ENCODE measurements at regions not wholly inside any gene's neighbourhood (a gene's known extent, or its start where the extent isn't known, plus 50 kb on each side); places are given as distances from the start of the nearest gene placed in this dataset.

DNA sequence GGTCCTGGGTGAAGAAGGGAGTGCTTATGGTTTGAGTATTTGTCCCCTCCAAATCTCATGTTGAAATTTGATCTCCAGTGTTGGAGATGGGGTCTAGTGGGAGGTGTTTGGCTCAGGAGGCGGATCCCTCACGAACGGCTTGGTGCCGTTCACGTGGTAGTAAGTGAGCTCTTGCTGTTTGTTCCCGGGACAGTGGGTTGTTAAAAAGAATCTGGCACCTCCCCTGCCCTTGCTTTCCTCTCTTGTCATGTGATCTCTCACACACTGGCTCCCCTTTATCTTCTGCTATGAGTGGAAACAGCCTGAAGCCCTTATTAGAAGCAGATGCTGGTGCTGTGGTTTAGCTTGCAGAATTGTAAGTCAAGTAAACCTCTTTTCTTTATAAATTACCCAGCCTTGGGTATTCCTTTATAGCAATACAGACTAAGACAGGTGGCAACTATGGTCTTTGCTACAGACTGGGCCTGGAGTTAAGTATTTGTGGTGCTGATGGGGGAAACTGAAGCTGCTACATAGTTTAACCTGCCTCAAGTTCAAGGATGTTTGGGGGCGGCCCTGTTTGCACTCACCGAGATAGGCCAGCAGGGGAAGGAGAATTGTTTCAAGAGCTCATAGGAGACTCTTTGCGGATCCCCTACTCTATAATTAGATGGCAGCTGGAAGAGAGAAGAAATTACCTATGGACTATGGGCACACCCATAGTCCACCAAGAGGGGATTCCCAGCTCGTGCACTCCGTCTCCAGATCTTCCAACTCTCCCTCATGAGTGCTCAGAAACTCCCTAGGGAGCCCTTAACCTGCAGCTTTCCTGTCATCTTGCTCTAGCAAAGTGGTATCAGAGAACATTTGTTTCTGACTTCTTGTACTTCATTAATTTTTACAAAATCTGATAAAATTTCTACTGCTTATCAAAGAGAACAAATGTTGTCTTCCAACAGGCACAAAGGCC, 164.6 kb downstream of the SLC15A5 start:
- H3K4me3 ChIP-seq (ENCODE audit: low read depth in 2 of 2, low read length in 2 of 2), result no peak overlapping the region
- H3K4me1 ChIP-seq (ENCODE audit: control insufficient read depth, insufficient read depth, low read length), result no peaks in the 10 kb centered on the region
- no peaks in the 10 kb centered on the region for H3K27me3 ChIP-seq (ENCODE audit: control insufficient read depth, insufficient read depth, low read length)
- H3K9me3 ChIP-seq (ENCODE audit: control insufficient read depth, insufficient read depth, low read depth, low read length), result no peaks in the 10 kb centered on the region
- DNase-seq (ENCODE audit: low read depth, low spot score), result no peak
- intact Hi-C loops (cut with micrococcal nuclease; ENCODE audit: unreplicated experiment) (no loop called here), in situ Hi-C loops (cut with HindIII; ENCODE audit: low pct_unique_long_range_greater_than_20kb, low sequenced_read_pairs) (no loop called here)
- ChIA-PET POLR2A (interaction anchor here (0.6 kb wide), 1 partner anchor 12 kb away, joined by 4 read pairs; no protein-coding TSS in a partner anchor), CTCF (no interaction called here)
- no peak overlapping the region for H3K27ac ChIP-seq (ENCODE audit: low read length)
- no peaks in the 10 kb centered on the region for H3K36me3 ChIP-seq (ENCODE audit: control insufficient read depth, insufficient read depth, low read length)
- ATAC-seq, result no peak
- no peak for TF ChIP-seq TCF7L2 (IDR thresholded peaks at IDR 0.05; ENCODE audit: low read depth, low read length)
- TF ChIP-seq, protein P1, sequence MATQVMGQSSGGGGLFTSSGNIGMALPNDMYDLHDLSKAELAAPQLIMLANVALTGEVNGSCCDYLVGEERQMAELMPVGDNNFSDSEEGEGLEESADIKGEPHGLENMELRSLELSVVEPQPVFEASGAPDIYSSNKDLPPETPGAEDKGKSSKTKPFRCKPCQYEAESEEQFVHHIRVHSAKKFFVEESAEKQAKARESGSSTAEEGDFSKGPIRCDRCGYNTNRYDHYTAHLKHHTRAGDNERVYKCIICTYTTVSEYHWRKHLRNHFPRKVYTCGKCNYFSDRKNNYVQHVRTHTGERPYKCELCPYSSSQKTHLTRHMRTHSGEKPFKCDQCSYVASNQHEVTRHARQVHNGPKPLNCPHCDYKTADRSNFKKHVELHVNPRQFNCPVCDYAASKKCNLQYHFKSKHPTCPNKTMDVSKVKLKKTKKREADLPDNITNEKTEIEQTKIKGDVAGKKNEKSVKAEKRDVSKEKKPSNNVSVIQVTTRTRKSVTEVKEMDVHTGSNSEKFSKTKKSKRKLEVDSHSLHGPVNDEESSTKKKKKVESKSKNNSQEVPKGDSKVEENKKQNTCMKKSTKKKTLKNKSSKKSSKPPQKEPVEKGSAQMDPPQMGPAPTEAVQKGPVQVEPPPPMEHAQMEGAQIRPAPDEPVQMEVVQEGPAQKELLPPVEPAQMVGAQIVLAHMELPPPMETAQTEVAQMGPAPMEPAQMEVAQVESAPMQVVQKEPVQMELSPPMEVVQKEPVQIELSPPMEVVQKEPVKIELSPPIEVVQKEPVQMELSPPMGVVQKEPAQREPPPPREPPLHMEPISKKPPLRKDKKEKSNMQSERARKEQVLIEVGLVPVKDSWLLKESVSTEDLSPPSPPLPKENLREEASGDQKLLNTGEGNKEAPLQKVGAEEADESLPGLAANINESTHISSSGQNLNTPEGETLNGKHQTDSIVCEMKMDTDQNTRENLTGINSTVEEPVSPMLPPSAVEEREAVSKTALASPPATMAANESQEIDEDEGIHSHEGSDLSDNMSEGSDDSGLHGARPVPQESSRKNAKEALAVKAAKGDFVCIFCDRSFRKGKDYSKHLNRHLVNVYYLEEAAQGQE (IDR thresholded peaks at IDR 0.05; ENCODE audit: insufficient read depth in 1 of 2, low read depth in 2 of 2, low read length in 1 of 2), result no peak
- no peak for TF ChIP-seq POLR2AphosphoS5 (IDR thresholded peaks at IDR 0.05; ENCODE audit: low read depth, low read length)
- no peak for TF ChIP-seq SIN3A (IDR thresholded peaks at IDR 0.05; ENCODE audit: borderline replicate concordance, insufficient read depth, low read depth, low read length)
- TF ChIP-seq, protein P2, sequence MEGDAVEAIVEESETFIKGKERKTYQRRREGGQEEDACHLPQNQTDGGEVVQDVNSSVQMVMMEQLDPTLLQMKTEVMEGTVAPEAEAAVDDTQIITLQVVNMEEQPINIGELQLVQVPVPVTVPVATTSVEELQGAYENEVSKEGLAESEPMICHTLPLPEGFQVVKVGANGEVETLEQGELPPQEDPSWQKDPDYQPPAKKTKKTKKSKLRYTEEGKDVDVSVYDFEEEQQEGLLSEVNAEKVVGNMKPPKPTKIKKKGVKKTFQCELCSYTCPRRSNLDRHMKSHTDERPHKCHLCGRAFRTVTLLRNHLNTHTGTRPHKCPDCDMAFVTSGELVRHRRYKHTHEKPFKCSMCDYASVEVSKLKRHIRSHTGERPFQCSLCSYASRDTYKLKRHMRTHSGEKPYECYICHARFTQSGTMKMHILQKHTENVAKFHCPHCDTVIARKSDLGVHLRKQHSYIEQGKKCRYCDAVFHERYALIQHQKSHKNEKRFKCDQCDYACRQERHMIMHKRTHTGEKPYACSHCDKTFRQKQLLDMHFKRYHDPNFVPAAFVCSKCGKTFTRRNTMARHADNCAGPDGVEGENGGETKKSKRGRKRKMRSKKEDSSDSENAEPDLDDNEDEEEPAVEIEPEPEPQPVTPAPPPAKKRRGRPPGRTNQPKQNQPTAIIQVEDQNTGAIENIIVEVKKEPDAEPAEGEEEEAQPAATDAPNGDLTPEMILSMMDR (IDR thresholded peaks at IDR 0.05), result no peak
- BruUV-seq (replicated peaks), result no TSS peak

DNA sequence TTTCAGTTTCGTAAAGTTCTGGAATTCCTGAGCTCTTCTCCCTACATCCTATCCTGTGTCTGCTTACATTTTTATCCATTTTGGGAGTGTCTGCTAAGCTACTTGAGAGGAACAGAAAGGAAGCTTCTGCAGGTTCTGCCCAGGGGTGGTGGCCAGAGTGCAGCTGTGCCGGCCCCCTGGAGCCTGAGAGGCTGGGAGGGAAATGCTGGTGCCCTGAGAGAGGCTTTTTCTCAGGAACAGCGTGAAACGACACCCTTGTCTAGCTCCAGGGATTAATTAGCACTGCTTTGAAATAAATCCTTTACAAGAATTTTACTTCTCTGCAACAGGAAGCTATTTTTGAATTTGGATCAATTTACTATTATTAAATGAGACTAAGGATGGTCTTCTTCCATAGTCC, 165.4 kb downstream of the SLC15A5 start:
- in situ Hi-C loops (cut with HindIII; ENCODE audit: low pct_unique_long_range_greater_than_20kb, low sequenced_read_pairs) (no loop called here), intact Hi-C loops (cut with micrococcal nuclease; ENCODE audit: unreplicated experiment) (no loop called here)
- TF ChIP-seq SIN3A (IDR thresholded peaks at IDR 0.05; ENCODE audit: borderline replicate concordance, insufficient read depth, low read depth, low read length), result no peak
- no TSS peak for BruUV-seq (replicated peaks)
- ATAC-seq (no peak), DNase-seq (ENCODE audit: low read depth, low spot score) (no peak)
- Histone ChIP-seq H3K4me3 (ENCODE audit: low read depth in 2 of 2, low read length in 2 of 2) (no peak overlapping the region), H3K27me3 (ENCODE audit: control insufficient read depth, insufficient read depth, low read length) (no peaks in the 10 kb centered on the region), H3K36me3 (ENCODE audit: control insufficient read depth, insufficient read depth, low read length) (no peaks in the 10 kb centered on the region), H3K27ac (ENCODE audit: low read length) (no peak overlapping the region), H3K9me3 (ENCODE audit: control insufficient read depth, insufficient read depth, low read depth, low read length) (no peaks in the 10 kb centered on the region), H3K4me1 (ENCODE audit: control insufficient read depth, insufficient read depth, low read length) (no peaks in the 10 kb centered on the region)
- ChIA-PET CTCF (no interaction called here), POLR2A (interaction anchor here (0.6 kb wide), 1 partner anchor 13 kb away, joined by 4 read pairs; no protein-coding TSS in a partner anchor)

DNA sequence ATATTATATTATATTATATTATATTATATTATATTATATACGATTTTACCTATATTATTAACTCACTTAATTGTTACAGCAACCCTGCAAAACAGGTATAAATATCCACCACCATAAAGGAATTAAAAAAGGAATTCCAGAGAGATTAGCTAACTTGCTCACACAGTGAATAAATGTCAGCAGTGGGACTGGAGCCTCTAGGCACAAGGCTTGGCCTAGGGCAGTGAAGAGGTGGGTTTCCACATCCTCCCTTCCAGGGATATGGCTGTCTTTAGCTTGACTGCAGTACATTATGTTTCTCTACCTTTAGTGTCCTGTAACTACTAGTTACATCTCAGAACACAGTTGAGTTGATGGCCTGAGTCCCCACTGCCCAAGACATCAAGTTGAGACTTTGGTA, 166.9 kb downstream of the SLC15A5 start:
- TF ChIP-seq SIN3A (IDR thresholded peaks at IDR 0.05; ENCODE audit: borderline replicate concordance, insufficient read depth, low read depth, low read length) (no peak), TCF7L2 (IDR thresholded peaks at IDR 0.05; ENCODE audit: low read depth, low read length) (no peak), POLR2AphosphoS5 (IDR thresholded peaks at IDR 0.05; ENCODE audit: low read depth, low read length) (no peak)
- TF ChIP-seq, protein P1 (IDR thresholded peaks at IDR 0.05; ENCODE audit: insufficient read depth in 1 of 2, low read depth in 2 of 2, low read length in 1 of 2), result no peak
- TF ChIP-seq, protein P2 (IDR thresholded peaks at IDR 0.05), result no peak
- CTCF ChIA-PET, result no interaction called here
- no peak for DNase-seq (ENCODE audit: low read depth, low spot score)
- H3K4me3 ChIP-seq (ENCODE audit: low read depth in 2 of 2, low read length in 2 of 2), result no peak overlapping the region
- no peaks in the 10 kb centered on the region for H3K9me3 ChIP-seq (ENCODE audit: control insufficient read depth, insufficient read depth, low read depth, low read length)
- H3K27ac ChIP-seq (ENCODE audit: low read length), result no peak overlapping the region
- intact Hi-C loops (cut with micrococcal nuclease; ENCODE audit: unreplicated experiment), result no loop called here
- H3K4me1 ChIP-seq (ENCODE audit: control insufficient read depth, insufficient read depth, low read length), result no peaks in the 10 kb centered on the region
- no peaks in the 10 kb centered on the region for H3K27me3 ChIP-seq (ENCODE audit: control insufficient read depth, insufficient read depth, low read length)
- POLR2A ChIA-PET, result no interaction called here
- in situ Hi-C loops (cut with HindIII; ENCODE audit: low pct_unique_long_range_greater_than_20kb, low sequenced_read_pairs), result no loop called here
- no peaks in the 10 kb centered on the region for H3K36me3 ChIP-seq (ENCODE audit: control insufficient read depth, insufficient read depth, low read length)
- ATAC-seq, result no peak
- no TSS peak for BruUV-seq (replicated peaks)
